ENCODE measurements at regions not wholly inside any gene's neighbourhood (a gene's known extent, or its start where the extent isn't known, plus 50 kb on each side); places are given as distances from the start of the nearest gene placed in this dataset.
"Not testable (repeated sequence)": the region's sequence is repeated elsewhere in the genome, so short reads cannot be mapped to it uniquely, and the experiment has no call there.

DNA sequence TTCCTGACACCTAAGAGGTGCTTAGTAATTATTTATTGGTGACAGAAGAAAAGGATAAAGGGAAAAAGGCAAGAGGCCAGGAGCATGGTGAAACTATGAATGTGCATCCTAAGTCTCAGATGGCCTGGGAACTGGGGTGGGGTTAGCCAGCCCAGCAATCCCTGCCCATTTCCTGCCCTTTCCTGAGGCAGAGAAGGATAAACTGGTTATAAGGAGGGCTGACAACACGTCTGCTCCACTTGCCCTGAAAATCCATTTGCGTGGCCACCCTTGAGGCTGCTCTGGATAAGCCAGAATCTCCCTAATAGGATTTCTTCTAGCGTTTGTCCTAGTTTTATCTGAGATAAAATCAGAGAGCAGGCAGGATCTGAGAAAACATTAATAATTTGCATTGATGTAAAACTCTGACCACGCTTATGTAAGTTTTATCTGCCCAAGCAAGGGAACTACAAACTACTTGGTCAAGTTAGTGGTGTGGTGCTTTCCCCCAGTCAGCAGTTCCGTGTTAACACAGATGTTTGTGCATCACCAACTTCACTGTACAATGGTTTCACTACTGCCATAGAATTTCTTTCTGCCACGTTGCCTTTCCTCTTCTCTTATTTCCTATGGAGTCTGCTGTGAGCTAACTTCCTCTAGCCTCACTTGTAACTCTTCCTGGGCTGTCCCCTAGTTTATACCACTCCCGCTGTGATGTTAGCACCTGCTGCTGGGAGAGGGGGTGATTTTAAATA, 392.7 kb downstream of the RPS29 start:
- DNase-seq (ENCODE audit: low spot score), result no peak
- in situ Hi-C loops (cut with HindIII; ENCODE audit: low sequenced_read_pairs), result no loop called here

DNA sequence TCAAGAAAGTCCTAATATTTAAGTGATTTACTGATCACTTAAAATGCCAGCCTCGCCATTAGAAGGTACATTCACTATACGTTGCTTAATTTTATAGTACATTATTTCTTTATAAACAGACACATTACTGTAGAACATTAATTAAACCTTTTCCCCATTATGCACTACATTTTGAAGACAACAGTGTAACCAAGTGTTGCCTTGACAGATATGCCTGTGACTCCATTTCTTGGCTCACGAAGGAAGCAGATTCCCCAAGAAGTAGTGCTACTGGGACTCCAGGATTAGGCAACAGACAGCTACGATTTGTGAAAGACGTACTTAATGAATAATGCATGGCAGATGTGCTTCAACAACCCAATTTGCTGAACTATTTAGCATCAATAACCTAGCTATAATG, 394.8 kb downstream of the RPS29 start:
- in situ Hi-C loops (cut with HindIII; ENCODE audit: low sequenced_read_pairs), result no loop called here
- DNase-seq (ENCODE audit: low spot score), result no peak

DNA sequence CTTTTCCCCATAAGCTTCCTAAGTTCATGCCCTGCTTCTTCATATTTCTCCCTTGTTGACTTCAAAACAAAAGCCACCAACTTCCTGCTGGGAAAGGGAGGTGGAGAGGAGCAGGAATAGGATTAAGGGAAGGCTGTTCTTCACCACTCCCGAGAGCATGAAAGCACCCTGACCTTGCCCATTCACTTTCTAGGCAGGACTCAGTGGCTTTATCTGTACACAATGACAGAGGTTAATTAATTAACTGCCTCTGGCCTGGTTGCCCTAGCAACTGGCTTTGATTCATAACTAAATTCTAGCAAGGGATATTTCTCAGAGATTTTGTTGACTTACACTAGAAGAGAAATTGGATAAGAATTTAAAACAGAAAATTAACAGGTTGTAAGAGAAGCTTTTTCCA, 396.8 kb downstream of the RPS29 start:
- DNase-seq (ENCODE audit: low spot score), result no peak
- in situ Hi-C loops (cut with HindIII; ENCODE audit: low sequenced_read_pairs), result no loop called here

- in situ Hi-C loops (cut with HindIII; ENCODE audit: low sequenced_read_pairs), result no loop called here
- DNase-seq (ENCODE audit: low spot score), result no peak
Measured at GRCh38 chr14:49187799-49188198, 398.4 kb downstream of the RPS29 start.

DNA sequence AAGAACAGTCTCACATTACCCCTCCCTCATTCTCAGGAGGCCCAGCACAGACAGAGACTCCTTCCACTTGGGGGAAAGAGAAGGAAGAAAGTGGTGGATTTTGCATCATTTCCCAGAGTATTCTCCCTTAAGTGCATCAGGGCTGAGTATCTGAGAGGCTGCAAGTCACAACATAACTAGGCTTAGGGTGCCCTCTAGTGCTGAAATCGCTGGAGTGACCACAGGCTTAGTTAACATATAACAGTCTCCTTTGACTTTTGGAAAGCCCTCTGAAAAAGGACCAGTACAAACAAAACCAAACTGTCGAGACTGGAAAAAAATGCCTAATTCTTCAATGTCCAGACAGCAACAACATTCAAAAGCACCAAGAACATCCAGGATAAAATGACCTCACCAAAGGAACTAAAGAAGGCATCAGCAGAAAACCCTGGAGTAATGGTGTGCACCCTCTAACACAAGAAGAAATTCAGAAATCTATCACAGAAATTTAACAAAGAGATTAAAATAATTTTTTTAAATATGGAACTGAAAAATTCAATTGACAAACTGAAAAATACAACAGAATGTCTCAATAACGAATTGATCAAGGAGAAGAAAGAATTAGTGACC, 412.3 kb downstream of the RPS29 start:
- peak; percentile 5 for DNase-seq (ENCODE audit: low spot score)
- in situ Hi-C loops (cut with HindIII; ENCODE audit: low sequenced_read_pairs), result no loop called here

- no peak for DNase-seq (ENCODE audit: low spot score)
- in situ Hi-C loops (cut with HindIII; ENCODE audit: low sequenced_read_pairs), result no loop called here
Measured at GRCh38 chr14:49164074-49164473, 422.1 kb downstream of the RPS29 start.

GRCh38 chr14:49160983-49161382, 425.2 kb downstream of the RPS29 start:
- DNase-seq (ENCODE audit: low spot score), result no peak
- in situ Hi-C loops (cut with HindIII; ENCODE audit: low sequenced_read_pairs), result no loop called here

DNA sequence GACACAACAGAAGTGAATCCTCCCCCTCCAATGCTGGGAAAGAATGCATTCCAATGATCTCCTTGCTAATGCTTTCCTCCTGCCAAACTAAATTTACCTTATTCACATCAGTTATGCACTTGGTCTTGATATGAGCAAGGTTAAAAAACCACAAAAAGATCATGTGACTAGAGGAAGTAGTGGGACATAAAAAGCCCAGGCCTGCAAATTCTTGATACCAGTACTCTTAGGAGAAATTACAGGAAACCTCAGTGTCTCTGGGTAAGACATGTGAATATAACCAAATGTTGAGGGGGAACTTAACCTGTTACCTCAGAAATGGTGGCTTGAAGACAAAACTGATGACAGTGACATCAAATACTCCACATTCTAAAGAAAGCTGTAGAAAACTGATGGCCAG, 427.1 kb downstream of the RPS29 start:
- in situ Hi-C loops (cut with HindIII; ENCODE audit: low sequenced_read_pairs), result no loop called here
- DNase-seq (ENCODE audit: low spot score), result no peak

DNA sequence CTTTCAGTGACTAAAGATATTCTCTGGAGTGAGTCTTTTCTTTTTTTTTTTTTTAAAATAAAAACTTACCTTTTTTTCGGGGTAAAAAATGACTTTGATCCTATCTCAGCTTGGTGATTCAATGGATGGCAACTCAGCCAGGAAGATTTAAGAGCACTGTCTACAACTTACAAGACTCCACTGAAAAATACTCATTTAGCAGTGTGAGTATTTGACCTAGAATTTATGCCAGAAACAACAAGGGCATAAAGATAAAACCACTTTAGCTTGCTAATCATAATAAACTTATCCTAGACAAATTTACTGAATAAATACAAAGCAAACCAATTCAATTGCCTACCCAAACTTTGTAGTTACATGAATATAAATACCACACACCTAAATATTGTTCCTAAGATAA, 446.6 kb downstream of the RPS29 start:
- no peak for DNase-seq (ENCODE audit: low spot score)

DNA sequence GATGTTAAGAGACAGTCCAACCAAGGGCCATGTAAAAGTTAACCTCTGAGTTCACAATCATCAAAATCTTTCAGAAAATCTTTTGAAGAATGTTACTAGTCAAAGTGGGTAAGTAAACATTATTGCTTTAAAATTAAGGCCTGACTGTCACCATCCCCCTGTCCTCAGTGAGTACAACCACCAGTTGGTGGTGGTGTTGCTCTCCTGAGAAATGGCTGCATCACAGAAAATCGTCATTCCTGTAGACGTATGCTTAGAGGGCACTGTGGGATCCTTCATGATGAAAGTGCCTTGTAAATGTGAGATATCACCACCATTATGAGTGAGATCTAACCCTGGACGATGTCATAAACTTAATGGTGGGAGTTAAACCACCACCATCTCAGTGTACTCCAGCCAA, 451.2 kb downstream of the RPS29 start:
- in situ Hi-C loops (cut with HindIII; ENCODE audit: low sequenced_read_pairs), result no loop called here
- no peak for DNase-seq (ENCODE audit: low spot score)

More for the DNA sequence above, 446.6 kb downstream of the RPS29 start:
- in situ Hi-C loops (cut with HindIII; ENCODE audit: low sequenced_read_pairs), result no loop called here

GRCh38 chr14:49121246-49121645, 464.9 kb downstream of the RPS29 start:
- in situ Hi-C loops (cut with HindIII; ENCODE audit: low sequenced_read_pairs), result no loop called here
- DNase-seq (ENCODE audit: low spot score), result no peak

DNA sequence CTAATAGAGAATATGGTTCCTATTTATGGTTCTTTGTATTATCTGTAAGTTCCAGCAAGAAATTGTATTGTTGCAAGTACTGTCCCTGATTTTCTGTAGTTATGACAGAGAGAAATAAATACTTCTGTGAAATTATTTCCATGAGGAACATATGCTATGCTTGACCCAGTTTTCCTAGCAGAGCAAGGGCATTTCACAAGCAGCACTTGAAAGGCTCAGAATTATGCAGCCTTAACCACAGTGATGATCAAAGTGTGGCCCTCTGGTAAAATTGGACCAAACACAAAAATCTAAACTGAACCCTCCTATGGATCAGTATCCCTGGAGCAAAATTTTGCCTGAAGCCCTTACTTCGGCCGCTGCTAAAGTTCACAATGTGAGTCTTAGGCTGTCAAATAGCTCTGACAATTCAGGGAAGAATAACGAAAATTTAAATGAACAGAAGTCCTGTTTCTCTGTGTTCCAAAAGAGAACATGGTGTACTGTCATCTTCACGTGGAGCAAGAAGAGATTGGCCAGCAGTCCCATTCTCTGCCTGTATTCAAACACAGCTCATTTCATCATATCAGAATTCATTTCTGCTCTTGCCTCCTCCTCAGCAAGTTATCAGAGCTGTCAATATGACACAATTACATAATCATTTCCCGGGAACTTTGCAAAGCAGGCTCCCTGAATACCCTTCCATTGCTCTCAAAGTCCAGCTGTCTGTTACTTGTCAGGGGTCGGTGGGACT, 471.9 kb downstream of the RPS29 start:
- in situ Hi-C loops (cut with HindIII; ENCODE audit: low sequenced_read_pairs), result no loop called here
- peak; percentile 3 for DNase-seq (ENCODE audit: low spot score)

DNA sequence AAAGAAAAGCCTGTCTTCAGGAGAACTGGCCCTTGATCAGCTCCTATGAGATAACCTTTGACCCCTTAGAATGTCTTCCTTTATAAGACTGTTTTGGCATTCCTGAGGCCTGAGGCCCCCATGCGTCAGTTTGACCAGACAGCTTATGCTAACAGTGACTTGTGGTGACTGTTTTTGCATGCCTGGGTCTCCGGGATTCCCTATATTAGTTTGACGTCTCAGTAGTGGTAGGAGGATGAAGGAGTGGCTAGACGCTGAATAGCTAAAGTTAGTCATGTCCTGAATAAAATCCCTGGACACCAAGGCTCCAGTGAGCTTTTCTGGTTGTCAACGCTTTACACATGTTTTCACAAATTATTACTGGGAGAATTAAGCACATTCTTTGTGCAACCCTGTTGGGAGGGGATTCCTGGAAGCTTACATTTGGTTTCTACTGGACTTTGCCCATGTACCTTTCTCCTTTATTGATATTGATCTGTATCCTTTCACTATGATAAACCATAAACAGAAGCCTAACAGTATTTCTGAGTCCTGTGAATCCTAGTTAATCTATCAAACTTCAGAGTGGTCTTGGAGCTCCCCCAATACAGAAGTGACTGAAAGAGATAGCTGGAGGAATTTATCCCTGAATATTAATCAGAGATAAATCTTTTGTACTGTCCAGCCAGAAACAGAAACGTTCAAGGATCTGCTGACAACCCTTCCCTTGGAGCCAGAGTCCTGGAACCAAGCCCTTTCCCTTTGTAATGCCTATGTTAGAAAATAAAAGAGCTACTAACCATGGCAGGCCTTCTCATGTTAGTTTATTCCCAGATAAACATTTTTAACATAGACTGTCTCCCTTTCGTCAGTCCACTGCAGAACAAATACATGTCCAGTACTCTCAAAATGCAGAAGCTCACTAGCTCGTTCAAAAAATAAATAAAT, 479.2 kb downstream of the RPS29 start:
- DNase-seq (ENCODE audit: low spot score), result no peak
- in situ Hi-C loops (cut with HindIII; ENCODE audit: low sequenced_read_pairs), result no loop called here

GRCh38 chr14:49105956-49106355, 480.2 kb downstream of the RPS29 start:
- no peak for DNase-seq (ENCODE audit: low spot score)
- in situ Hi-C loops (cut with HindIII; ENCODE audit: low sequenced_read_pairs), result no loop called here

- in situ Hi-C loops (cut with HindIII; ENCODE audit: low sequenced_read_pairs), result no loop called here
- DNase-seq (ENCODE audit: low spot score), result no peak
Measured at GRCh38 chr14:49105512-49105911, 480.7 kb downstream of the RPS29 start.

- in situ Hi-C loops (cut with HindIII; ENCODE audit: low sequenced_read_pairs), result no loop called here
- DNase-seq (ENCODE audit: low spot score), result no peak
Measured at GRCh38 chr14:49092345-49092744, 493.8 kb downstream of the RPS29 start.

GRCh38 chr14:49089107-49089506, 497.1 kb downstream of the RPS29 start:
- no peak for DNase-seq (ENCODE audit: low spot score)
- in situ Hi-C loops (cut with HindIII; ENCODE audit: low sequenced_read_pairs), result no loop called here

- in situ Hi-C loops (cut with HindIII; ENCODE audit: low sequenced_read_pairs); DNase-seq (ENCODE audit: low spot score): not testable (repeated sequence)
Measured at GRCh38 chr14:49073292-49073691, 512.9 kb downstream of the RPS29 start.

DNA sequence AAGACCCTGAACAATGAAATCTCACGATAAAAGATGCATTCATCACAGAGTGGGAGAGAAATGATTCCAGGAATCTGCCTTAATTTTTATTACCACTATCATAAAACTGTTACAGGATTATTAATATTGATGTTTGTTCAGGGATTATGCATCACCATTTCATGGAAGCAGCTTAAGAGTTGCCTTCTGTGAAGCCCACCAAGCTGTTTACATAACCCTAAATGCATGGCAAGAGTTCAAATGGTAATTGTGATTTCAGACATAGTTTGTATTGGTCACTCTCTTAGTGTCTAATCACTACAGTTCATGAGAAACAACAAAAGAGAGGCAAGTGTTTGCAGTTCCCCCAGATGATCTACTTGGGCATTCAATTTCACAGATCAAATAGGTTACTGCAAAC, 527.7 kb downstream of the RPS29 start:
- DNase-seq (ENCODE audit: low spot score), result no peak
- in situ Hi-C loops (cut with HindIII; ENCODE audit: low sequenced_read_pairs), result no loop called here
